ENCODE measurements at regions not wholly inside any gene's neighbourhood (a gene's known extent, or its start where the extent isn't known, plus 50 kb on each side); places are given as distances from the start of the nearest gene placed in this dataset.

DNA sequence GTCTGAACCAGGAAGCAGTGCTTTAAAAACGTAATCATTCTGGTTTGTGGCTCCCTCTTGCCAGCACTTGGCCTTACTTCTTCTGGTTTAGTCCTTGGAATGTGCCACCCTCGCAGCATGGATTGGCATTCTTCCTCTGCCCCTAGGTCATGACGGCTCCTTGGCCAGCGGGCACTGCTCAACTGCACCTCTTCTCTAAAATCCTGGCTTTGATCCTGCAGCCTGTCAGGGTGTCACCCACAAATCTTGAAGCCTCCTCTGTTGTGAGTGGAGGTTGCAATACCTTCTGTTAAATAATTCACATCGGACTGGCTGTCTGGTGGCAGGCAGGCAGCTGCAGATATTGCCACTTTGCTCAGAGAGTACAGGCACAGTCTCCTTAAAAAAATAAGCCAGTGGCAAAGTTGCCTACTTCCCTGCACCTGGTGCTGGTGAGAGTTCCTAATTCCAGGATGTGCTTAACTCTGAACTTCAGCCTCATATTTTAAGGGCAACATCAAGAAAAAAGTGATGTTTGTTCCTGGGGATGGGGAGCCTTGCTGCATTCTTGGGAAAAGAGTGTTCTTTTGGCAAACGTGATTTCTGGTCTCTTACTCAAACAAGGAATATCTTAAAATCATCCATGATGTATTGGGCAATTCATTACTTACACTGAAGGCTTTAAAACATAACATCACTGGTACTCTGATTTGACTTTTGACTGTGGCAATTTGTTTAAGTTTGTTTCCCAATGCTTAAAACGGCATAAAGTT, 179.8 kb downstream of the FOXA2 start:
- DNase-seq (ENCODE audit: low read depth): no peak

DNA sequence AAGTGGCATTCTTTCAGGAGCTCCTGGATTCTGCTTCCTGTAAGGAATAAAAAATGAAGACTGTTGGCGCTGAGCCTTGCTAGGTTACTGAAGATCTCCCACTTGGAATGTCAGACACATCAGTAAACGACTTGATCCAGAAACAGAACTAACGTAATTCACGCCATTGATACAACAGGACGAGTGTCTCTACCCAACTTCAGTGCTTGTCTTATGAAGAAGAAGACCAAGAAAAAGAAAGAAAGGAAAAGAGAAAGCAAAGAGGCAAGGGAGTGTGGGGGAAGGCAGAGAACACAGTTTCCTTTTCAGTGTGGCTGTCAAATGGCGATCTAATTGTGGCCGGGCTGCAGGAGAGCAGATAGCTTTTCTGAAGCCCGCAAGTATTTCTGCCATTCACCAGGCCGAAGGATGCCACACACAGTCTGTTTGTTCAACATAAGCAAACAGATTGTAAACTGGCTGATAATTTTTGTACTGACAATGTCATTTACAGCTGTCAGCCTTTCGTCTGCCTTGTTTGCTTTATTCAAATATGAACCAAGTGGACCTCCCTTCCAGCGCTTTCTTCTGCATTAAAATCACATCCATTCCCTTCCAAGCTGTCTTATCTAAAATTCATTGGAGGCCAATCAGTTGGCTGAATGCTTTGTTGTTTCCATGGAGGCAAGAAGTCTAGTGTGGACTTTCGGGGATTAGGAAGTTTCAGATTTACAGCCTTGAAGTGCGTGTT, 180.6 kb downstream of the FOXA2 start:
- DNase-seq (ENCODE audit: low read depth): no peak

DNA sequence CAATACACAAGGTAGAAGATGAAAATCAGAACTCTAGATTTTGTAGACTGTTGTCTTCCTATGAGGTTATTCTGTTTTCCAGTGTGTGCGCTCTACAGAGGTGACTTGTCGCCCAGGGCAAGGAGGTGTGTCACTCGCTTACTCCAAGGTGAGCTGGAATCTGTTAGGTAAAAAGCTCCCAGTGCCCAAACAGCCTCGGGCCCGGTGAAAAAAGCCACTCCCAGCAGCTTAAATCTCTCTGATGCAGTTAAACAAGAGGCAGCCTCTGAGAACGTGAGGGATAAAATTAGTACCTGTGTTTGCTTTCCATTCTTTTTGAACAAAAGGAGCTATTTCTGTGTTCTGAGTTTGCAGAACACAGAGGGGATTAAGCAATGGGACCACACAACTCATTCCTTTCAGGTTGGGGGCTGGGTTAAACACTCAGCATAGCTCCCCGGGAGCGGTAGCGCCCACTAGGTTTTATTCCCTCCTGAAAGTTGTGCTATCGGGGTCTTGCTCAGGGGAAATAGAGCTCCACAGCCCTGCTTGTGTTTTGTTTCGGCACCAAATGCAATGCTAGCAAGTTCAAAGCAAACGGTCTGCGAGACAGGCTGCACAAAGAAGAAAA, 181.2 kb downstream of the FOXA2 start:
- no peak for DNase-seq (ENCODE audit: low read depth)

GRCh38 chr20:22402550-22402949, 181.8 kb downstream of the FOXA2 start:
- no peak for DNase-seq (ENCODE audit: low read depth)

- DNase-seq (ENCODE audit: low read depth): no peak
Measured at GRCh38 chr20:22400440-22400839, 183.9 kb downstream of the FOXA2 start.

DNA sequence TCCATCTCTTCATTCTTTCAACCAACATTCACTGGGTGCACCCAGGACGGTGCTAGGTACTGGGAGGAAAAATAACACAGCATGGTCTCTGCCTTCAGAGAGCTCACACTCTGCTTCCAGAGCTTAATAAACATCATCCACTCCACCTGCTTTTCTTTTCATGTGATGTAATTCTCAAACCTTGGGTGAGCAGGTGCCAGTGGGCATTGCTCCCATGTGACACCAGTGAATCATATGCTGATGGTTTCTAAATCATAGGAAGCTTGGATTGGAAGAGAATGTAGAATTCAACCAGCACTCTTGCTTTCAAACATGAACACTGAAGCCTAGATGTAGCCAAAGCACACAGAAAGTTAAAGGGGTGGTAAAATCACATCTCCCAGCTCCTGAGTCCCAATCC, 189.8 kb downstream of the FOXA2 start:
- no peak for DNase-seq (ENCODE audit: low read depth)

- no peak for DNase-seq (ENCODE audit: low read depth)
Measured at GRCh38 chr20:22390543-22390903, 193.8 kb downstream of the FOXA2 start.

- no peak for DNase-seq (ENCODE audit: low read depth)
Measured at GRCh38 chr20:22389836-22390542, 194.4 kb downstream of the FOXA2 start.

DNA sequence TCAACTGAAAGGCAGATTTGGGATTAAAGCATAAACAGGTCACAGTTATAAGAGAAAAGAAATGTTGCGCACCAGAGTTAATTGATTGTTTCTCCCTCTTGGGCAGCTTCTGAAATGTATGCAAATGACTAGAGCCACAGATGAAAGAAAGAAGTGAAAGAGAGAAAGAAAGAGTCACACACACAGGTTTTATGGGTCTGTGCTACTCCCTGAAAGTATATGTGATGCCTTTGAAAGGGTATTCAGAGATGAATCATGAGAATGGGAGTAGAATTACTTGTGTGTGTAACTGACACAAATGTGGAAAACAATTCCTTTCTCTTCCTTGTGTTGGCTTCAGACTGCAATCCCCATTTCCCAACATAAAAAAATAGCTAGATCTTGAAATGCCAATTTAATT, 196.9 kb downstream of the FOXA2 start:
- no peak for DNase-seq (ENCODE audit: low read depth)

GRCh38 chr20:22386306-22386623, 198.1 kb downstream of the FOXA2 start:
- no peak for DNase-seq (ENCODE audit: low read depth)

DNA sequence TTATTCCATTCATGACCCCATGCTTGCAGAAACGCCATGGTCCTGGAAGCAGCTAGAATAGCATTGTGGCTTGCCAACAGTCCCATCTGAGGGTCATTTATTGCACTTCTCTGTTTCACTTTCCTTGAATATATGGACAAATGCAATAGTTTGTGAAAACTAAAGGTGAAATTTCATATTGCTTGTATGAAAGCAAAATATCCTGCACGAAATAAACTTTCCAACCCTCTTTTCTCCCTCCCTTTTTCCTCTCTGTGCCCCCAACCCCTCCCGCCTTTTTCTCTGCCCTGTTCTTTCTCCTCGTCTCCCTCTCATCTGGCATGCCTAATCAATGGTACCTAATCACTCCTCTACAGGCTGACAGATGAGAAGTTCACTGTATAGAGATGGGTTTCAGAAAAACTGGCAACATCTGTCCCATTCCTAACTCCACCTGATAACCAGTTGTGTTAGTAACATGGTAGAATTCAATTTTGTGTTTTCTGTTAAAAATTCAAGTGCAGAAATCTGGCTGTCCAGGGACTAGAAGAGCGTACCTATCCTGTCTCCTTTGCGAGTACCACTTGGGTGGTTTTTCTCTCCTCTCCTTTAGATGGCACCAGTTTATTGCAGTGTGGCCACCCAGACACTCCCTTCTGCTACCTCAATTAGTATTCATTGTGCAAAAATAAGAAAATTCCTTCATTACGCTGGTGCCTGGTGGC, 198.6 kb downstream of the FOXA2 start:
- DNase-seq (ENCODE audit: low read depth): no peak

DNA sequence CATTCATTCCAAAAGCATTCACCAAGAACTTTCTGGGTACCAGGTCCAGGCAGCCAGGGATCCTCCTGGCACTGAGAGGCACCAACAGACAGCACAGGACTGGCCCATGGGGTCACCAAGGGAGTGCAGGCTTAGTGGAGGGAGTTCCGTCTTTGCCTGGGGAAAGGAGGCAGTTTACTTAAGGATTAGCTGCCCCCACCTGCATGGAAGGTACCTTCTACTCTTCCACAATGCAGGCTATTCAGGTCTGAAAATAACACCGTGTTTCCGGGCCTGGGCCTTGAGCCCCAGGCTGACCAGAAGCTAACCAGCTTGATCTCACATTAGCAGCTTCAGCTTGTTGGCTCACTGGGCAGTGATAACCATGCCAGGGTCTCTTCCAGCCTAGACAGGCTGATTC, 199.4 kb downstream of the FOXA2 start:
- DNase-seq (ENCODE audit: low read depth): no peak

- no peak for DNase-seq (ENCODE audit: low read depth)
Measured at GRCh38 chr20:22383156-22383555, 201.2 kb downstream of the FOXA2 start.

- DNase-seq (ENCODE audit: low read depth): no peak
Measured at GRCh38 chr20:22382742-22383141, 201.6 kb downstream of the FOXA2 start.

- no peak for DNase-seq (ENCODE audit: low read depth)
Measured at GRCh38 chr20:22381812-22382416, 202.5 kb downstream of the FOXA2 start.

- no peak for DNase-seq (ENCODE audit: low read depth)
Measured at GRCh38 chr20:22379472-22379871, 204.9 kb downstream of the FOXA2 start.

GRCh38 chr20:22374678-22375590, 209.4 kb downstream of the FOXA2 start:
- DNase-seq (ENCODE audit: low read depth): no peak

DNA sequence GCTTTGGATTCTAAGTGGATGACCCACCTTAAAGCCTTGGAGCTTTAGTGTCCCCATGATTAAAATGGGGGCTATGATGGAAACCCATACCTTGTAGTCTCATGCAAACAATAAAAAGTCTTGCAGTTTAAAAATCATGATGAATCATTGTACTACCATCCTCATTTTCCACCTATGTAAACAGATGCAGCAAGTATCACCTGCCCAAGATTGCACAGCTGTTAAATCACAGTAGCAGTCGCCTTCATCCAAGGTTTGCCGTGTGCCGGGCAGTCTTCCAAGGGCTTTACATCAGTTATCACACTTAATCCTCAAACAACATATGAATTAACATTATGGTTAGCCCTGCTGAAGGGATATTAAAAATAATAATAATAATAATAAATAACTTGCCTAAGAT, 210.3 kb downstream of the FOXA2 start:
- DNase-seq (ENCODE audit: low read depth): no peak

DNA sequence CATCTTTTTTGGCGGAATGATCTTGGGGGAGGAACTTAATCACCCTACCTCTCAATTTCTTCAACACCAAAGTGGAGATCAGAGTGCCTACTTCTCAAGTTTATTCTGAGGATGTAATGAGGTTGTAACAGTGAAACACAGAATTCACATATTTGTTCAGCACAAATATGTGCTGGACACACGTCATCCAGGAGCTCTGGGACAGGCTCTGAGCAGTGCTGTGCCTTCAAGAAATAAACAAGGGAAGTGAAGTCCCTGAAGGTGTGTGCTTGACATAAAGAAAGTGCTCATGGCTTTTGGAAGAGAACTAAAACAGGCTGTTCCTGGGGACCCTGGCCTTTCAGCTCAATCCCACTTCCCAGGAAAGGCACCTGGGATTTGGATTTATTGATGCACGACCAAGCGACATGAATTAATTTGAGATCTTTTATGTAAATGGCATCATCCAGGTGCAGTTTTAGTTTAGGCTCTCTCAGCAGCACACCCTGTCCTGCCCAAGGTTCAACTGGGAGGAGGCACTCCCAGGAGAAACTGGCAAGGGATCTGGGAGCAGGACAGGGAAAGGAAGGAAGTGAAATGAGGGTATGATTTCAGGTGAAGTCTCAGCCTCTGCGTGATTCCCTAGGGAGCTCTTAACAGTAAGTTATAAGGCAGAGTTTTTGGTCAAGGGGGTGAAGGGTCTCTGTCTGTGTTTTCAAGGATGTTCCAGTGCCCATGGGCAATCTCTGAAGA, 211.0 kb downstream of the FOXA2 start:
- DNase-seq (ENCODE audit: low read depth): no peak

DNA sequence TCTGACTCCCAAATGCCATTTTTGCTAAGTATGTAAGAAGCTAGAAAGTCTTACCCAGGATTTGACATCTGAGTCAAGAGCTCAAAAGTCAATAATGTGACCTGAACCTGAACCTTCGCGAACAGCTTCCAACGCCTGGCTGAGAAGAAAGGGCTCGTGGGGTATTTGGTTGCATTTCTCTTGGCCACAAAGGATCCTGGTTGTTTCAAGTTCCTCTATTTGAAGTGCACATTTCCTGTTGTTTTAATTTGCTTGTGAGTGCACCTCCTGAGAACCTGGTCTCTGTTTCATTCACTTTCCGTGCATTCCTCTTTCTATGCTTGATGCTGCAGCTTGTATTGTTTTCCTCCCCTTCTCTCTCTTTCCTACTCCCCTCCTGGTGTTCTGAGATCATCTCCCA, 212.5 kb downstream of the FOXA2 start:
- no peak for DNase-seq (ENCODE audit: low read depth)

All from stimulated activated CD8-positive, alpha-beta memory T cell treated with anti-CD3 and anti-CD28 coated beads, Interleukin-15, amount 100 ng/mL, for 24 hours (primary cell).